ENCODE measurements at regions not wholly inside any gene's neighbourhood (a gene's known extent, or its start where the extent isn't known, plus 50 kb on each side); places are given as distances from the start of the nearest gene placed in this dataset.

DNA sequence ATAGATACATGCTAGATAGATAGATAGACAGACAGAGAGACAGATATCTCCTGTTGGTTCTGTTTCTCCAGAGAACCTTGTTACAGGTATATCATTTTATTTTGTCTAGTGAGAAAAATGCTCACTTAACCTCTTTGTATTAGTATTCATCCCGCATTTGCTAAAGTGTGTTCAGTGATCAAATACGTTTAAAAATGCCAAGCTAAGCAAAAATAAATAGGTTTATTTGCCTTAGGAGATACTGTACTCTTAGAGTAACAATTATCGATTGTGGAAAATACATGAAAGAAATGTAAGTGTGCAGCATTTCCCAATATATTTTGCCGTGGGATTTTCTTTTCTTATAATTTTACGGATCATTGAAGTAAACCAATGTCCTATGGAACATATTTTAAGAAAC, 262.9 kb upstream of the CXorf51A start:
- no peak overlapping the region for H3K27ac ChIP-seq (replicated peaks)
- no peaks in the 10 kb centered on the region for H3K27me3 ChIP-seq (ENCODE audit: insufficient read depth, poor library complexity, severe bottlenecking)
- H3K4me3 ChIP-seq (replicated peaks; ENCODE audit: insufficient read depth, low read length) = no peak overlapping the region
- TF ChIP-seq, protein P1, sequence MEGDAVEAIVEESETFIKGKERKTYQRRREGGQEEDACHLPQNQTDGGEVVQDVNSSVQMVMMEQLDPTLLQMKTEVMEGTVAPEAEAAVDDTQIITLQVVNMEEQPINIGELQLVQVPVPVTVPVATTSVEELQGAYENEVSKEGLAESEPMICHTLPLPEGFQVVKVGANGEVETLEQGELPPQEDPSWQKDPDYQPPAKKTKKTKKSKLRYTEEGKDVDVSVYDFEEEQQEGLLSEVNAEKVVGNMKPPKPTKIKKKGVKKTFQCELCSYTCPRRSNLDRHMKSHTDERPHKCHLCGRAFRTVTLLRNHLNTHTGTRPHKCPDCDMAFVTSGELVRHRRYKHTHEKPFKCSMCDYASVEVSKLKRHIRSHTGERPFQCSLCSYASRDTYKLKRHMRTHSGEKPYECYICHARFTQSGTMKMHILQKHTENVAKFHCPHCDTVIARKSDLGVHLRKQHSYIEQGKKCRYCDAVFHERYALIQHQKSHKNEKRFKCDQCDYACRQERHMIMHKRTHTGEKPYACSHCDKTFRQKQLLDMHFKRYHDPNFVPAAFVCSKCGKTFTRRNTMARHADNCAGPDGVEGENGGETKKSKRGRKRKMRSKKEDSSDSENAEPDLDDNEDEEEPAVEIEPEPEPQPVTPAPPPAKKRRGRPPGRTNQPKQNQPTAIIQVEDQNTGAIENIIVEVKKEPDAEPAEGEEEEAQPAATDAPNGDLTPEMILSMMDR (IDR thresholded peaks at IDR 0.05; ENCODE audit: insufficient read depth, low read length) = no peak
- TF ChIP-seq GABPA (IDR thresholded peaks at IDR 0.05; ENCODE audit: low read depth) (no peak), SPI1 (IDR thresholded peaks at IDR 0.05; ENCODE audit: borderline replicate concordance, low read depth) (no peak), POLR2AphosphoS5 (IDR thresholded peaks at IDR 0.05; ENCODE audit: low read depth) (no peak)
- TF ChIP-seq, protein P2, sequence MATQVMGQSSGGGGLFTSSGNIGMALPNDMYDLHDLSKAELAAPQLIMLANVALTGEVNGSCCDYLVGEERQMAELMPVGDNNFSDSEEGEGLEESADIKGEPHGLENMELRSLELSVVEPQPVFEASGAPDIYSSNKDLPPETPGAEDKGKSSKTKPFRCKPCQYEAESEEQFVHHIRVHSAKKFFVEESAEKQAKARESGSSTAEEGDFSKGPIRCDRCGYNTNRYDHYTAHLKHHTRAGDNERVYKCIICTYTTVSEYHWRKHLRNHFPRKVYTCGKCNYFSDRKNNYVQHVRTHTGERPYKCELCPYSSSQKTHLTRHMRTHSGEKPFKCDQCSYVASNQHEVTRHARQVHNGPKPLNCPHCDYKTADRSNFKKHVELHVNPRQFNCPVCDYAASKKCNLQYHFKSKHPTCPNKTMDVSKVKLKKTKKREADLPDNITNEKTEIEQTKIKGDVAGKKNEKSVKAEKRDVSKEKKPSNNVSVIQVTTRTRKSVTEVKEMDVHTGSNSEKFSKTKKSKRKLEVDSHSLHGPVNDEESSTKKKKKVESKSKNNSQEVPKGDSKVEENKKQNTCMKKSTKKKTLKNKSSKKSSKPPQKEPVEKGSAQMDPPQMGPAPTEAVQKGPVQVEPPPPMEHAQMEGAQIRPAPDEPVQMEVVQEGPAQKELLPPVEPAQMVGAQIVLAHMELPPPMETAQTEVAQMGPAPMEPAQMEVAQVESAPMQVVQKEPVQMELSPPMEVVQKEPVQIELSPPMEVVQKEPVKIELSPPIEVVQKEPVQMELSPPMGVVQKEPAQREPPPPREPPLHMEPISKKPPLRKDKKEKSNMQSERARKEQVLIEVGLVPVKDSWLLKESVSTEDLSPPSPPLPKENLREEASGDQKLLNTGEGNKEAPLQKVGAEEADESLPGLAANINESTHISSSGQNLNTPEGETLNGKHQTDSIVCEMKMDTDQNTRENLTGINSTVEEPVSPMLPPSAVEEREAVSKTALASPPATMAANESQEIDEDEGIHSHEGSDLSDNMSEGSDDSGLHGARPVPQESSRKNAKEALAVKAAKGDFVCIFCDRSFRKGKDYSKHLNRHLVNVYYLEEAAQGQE (IDR thresholded peaks at IDR 0.05; ENCODE audit: insufficient replicate concordance, low read depth) = no peak
- no peak for DNase-seq (ENCODE audit: low read depth in 1 of 2, low spot score in 1 of 2)

DNA sequence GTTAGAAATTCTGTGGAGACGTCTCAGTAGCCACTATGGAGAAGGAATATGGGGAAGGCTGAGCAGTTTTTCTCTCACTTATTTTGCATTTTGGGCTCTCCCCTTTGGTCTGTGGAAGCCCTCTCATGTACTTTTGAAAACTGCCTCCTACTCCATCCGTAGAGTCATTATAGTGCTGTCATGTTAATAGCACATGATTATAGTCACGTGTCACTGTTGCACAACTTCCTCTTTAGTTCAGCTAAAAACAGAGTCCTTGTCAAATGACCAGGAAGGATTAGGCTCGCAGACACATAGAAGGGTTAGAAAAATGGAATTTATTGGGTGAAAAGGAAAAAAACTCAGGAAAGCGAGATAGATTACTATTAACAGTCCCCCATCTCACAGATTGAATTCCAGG, 258.2 kb upstream of the CXorf51A start:
- no peaks in the 10 kb centered on the region for H3K27me3 ChIP-seq (ENCODE audit: insufficient read depth, poor library complexity, severe bottlenecking)
- H3K27ac ChIP-seq (replicated peaks) = no peak overlapping the region
- no peak overlapping the region for H3K4me3 ChIP-seq (replicated peaks; ENCODE audit: insufficient read depth, low read length)
- TF ChIP-seq, protein P2 (IDR thresholded peaks at IDR 0.05; ENCODE audit: insufficient replicate concordance, low read depth) = no peak
- TF ChIP-seq, protein P1 (IDR thresholded peaks at IDR 0.05; ENCODE audit: insufficient read depth, low read length) = no peak
- TF ChIP-seq SPI1 (IDR thresholded peaks at IDR 0.05; ENCODE audit: borderline replicate concordance, low read depth) = no peak
- TF ChIP-seq POLR2AphosphoS5 (IDR thresholded peaks at IDR 0.05; ENCODE audit: low read depth) = no peak
- no peak for TF ChIP-seq GABPA (IDR thresholded peaks at IDR 0.05; ENCODE audit: low read depth)
- peak in 1 of 2 experiments; percentile 48 for DNase-seq (ENCODE audit: low read depth in 1 of 2, low spot score in 1 of 2)

DNA sequence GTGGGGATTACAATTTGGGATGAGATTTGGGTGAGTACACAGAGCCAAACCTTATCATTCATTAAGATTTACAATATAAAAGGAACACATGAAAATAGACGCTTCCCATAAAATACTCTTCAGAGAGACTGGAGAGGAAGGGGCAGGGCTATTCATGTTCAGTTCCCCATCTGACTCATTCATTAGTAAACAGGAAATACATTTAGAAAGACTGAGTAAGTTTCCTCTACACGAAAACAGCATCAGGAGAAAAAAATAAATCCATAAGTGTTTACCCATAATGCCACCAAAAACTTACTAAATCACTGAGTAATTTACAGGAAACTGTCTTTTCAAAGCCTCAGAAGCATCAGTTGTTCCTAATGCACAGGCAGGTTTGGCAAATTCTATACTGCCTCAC, 255.4 kb upstream of the CXorf51A start:
- no peak for DNase-seq (ENCODE audit: low read depth in 1 of 2, low spot score in 1 of 2)
- no peak overlapping the region for H3K4me3 ChIP-seq (replicated peaks; ENCODE audit: insufficient read depth, low read length)
- no peaks in the 10 kb centered on the region for H3K27me3 ChIP-seq (ENCODE audit: insufficient read depth, poor library complexity, severe bottlenecking)
- H3K27ac ChIP-seq (replicated peaks) = no peak overlapping the region
- no peak for TF ChIP-seq POLR2AphosphoS5 (IDR thresholded peaks at IDR 0.05; ENCODE audit: low read depth)
- no peak for TF ChIP-seq SPI1 (IDR thresholded peaks at IDR 0.05; ENCODE audit: borderline replicate concordance, low read depth)
- TF ChIP-seq, protein P2 (IDR thresholded peaks at IDR 0.05; ENCODE audit: insufficient replicate concordance, low read depth) = no peak
- no peak for TF ChIP-seq GABPA (IDR thresholded peaks at IDR 0.05; ENCODE audit: low read depth)
- TF ChIP-seq, protein P1 (IDR thresholded peaks at IDR 0.05; ENCODE audit: insufficient read depth, low read length) = no peak
